Stimulated activated naive CD8-positive, alpha-beta T cell treated with anti-CD3 and anti-CD28 coated beads, Interleukin-15, Interleukin-2, amounts not matched to agents 100 ng/mL and 50 ng/mL, for 24 hours (primary cell): ENCODE measurements at regions not wholly inside any gene's neighbourhood (a gene's known extent, or its start where the extent isn't known, plus 50 kb on each side); places are given as distances from the start of the nearest gene placed in this dataset.

Source experiments
- H3K27ac Mint-ChIP-seq: one replicate; pipeline ENCODE4 v1.8.0; 2021; ENCODE audit warnings: mild to moderate bottlenecking, mixed read lengths
- H3K27me3 Mint-ChIP-seq: one replicate; pipeline ENCODE4 v1.8.0; 2021; ENCODE audit warnings: mixed read lengths
- H3K36me3 Mint-ChIP-seq: one replicate; pipeline ENCODE4 v1.8.0; 2021; ENCODE audit warnings: low read depth, mixed read lengths
- H3K4me1 Mint-ChIP-seq: one replicate; pipeline ENCODE4 v1.8.0; 2021; ENCODE audit warnings: low read depth, mixed read lengths
- H3K4me3 Mint-ChIP-seq: one replicate; pipeline ENCODE4 v1.8.0; 2021; ENCODE audit warnings: mild to moderate bottlenecking, mixed read lengths
- H3K9me3 Mint-ChIP-seq: one replicate; pipeline ENCODE4 v1.8.0; 2021; ENCODE audit warnings: mixed read lengths

GRCh38 chr14:42909659-42910058 lies 1303.0 kb downstream of the LRFN5 start:
- H3K4me1 Mint-ChIP-seq = no peaks in the 10 kb centered on the region
- no peaks in the 10 kb centered on the region for H3K9me3 Mint-ChIP-seq
- no peaks in the 10 kb centered on the region for H3K27me3 Mint-ChIP-seq
- no peak overlapping the region for H3K27ac Mint-ChIP-seq
- H3K36me3 Mint-ChIP-seq = no peaks in the 10 kb centered on the region
- no peak overlapping the region for H3K4me3 Mint-ChIP-seq

DNA sequence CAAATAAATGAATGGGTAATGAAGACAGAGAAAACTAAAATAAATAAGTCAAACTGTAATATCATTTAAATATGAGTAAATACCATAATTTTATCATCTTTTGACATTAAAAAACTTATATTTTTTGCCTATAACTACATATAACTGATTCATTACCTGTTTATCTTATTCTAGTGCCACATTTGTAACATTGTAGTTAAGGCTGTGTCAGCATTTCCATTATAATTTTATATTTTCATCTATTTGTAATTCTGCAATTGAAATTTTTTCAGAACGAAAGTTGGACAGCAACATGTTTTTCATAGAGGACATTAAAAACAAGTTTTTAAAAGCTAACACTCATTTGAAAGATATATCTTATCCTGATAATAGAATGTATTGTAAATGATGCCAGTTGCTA lies 1286.5 kb downstream of the LRFN5 start:
- Mint-ChIP-seq H3K9me3 (peaks cover 11% of the 10 kb centered on the region), H3K27me3 (no peaks in the 10 kb centered on the region), H3K4me3 (no peak overlapping the region), H3K36me3 (no peaks in the 10 kb centered on the region), H3K4me1 (no peaks in the 10 kb centered on the region), H3K27ac (no peak overlapping the region)

- Mint-ChIP-seq H3K4me3 (no peak overlapping the region), H3K36me3 (no peaks in the 10 kb centered on the region), H3K9me3 (peaks cover 8% of the 10 kb centered on the region), H3K27me3 (no peaks in the 10 kb centered on the region), H3K4me1 (no peaks in the 10 kb centered on the region), H3K27ac (no peak overlapping the region)
These were observed 1277.4 kb downstream of the LRFN5 start for GRCh38 chr14:42884100-42884499.

DNA sequence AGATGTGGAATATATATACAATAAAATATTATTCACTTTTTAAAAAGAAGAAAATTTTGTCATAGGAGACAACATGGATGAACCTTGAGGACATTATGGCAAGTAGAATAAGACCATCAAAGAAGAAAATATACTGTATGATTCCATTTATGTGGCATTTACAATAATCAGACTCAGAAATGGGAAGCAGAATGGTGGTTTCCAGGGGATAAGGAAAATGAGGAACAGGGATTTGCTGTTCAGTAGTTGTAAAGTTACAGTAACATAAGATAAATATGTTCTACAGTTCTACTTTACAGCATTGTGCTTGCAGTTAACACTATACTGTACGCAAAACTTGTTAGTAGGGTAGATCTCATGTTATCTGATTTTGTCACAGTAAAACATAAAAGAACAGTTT lies 1271.0 kb downstream of the LRFN5 start:
- Mint-ChIP-seq H3K4me1 (no peaks in the 10 kb centered on the region), H3K4me3 (no peak overlapping the region), H3K9me3 (peaks cover 7% of the 10 kb centered on the region), H3K27me3 (no peaks in the 10 kb centered on the region), H3K27ac (no peak overlapping the region), H3K36me3 (no peaks in the 10 kb centered on the region)

DNA sequence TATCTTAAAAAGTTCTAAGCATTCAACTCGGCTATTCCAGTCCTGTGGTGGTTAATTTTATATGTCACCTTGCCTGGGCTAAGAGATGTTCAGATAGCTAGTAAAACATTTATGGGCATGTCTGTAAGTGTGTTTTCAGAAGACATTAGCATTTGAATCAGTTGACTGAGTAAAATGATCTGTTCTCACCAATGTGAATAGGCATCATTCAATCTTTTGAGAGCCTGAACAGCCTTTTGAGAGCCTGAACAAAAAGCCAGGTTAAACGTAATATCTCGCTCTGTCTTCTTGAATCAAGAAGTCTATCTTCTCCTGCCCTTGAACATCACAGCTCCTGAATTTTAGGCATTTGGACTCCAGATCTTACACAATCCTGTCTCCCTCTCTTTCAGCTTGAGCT lies 1266.1 kb downstream of the LRFN5 start:
- no peaks in the 10 kb centered on the region for H3K4me1 Mint-ChIP-seq
- no peaks in the 10 kb centered on the region for H3K36me3 Mint-ChIP-seq
- no peak overlapping the region for H3K27ac Mint-ChIP-seq
- no peaks in the 10 kb centered on the region for H3K27me3 Mint-ChIP-seq
- H3K4me3 Mint-ChIP-seq = no peak overlapping the region
- peaks cover 3% of the 10 kb centered on the region for H3K9me3 Mint-ChIP-seq

DNA sequence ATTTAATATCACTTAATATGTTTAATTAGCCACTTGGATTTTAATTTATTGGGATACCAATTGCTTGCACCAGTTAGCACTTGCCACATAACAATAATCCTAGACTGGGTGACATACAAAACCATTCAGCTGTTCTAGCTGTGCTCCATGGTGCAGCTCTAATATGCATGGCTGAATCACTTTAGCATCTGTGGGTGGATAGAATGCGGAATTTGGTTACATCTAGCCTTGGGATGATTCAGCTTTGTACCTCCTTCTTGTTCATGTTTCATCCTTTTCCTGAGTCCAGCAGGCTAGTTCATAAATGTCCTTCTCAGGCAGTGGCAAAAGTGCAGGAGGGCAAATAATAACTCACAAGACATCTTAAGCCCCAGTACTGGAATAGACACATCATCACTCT lies 1263.0 kb downstream of the LRFN5 start:
- Mint-ChIP-seq H3K27me3 (no peaks in the 10 kb centered on the region), H3K4me3 (no peak overlapping the region), H3K4me1 (no peaks in the 10 kb centered on the region), H3K27ac (no peak overlapping the region), H3K9me3 (no peaks in the 10 kb centered on the region), H3K36me3 (no peaks in the 10 kb centered on the region)

GRCh38 chr14:42862114-42862513 lies 1255.4 kb downstream of the LRFN5 start:
- no peaks in the 10 kb centered on the region for H3K27me3 Mint-ChIP-seq
- H3K36me3 Mint-ChIP-seq = no peaks in the 10 kb centered on the region
- H3K4me1 Mint-ChIP-seq = no peaks in the 10 kb centered on the region
- no peak overlapping the region for H3K4me3 Mint-ChIP-seq
- no peak overlapping the region for H3K27ac Mint-ChIP-seq
- H3K9me3 Mint-ChIP-seq = peaks cover 7% of the 10 kb centered on the region

DNA sequence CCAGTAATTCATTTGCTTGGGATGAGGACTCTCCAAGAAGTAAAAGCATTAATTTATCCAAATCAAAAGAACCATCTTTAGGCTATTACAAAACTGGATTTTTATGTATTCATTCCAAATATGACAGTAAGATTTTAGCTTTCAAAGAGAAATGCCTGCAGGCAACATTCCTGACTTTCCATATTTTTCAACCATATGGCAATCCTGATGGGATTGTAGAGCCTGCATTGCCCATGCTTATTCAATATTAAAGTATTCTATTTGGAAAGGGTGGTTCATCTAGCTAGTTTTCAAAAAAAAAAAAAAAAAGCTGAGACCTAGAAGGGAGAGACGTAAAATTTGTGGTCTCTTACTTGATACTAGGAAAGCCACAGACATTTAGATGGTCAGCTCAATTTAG lies 1253.7 kb downstream of the LRFN5 start:
- Mint-ChIP-seq H3K9me3 (peaks cover 11% of the 10 kb centered on the region), H3K4me3 (no peak overlapping the region), H3K36me3 (no peaks in the 10 kb centered on the region), H3K4me1 (no peaks in the 10 kb centered on the region), H3K27me3 (no peaks in the 10 kb centered on the region), H3K27ac (no peak overlapping the region)

DNA sequence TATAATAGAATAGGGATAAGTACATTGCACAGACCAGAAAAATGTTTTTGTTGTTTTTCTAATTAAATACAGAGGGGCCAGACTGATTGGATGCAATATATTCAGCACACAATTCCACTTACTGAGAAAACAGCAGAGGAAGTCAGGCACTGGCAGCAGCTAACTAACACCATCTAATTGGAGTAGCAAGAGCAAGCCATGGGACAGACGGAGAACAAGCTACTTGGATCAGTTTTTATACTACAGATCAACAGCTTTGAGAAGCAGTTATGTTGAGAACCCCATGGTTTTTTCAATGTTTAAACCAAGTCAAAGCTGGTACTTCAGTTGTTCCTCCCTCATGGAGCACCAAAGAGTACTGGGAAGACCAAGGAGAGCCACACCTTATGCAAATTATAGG lies 1249.4 kb downstream of the LRFN5 start:
- Mint-ChIP-seq H3K9me3 (peaks cover 11% of the 10 kb centered on the region), H3K27me3 (no peaks in the 10 kb centered on the region), H3K36me3 (no peaks in the 10 kb centered on the region), H3K4me3 (no peak overlapping the region), H3K4me1 (no peaks in the 10 kb centered on the region), H3K27ac (no peak overlapping the region)

DNA sequence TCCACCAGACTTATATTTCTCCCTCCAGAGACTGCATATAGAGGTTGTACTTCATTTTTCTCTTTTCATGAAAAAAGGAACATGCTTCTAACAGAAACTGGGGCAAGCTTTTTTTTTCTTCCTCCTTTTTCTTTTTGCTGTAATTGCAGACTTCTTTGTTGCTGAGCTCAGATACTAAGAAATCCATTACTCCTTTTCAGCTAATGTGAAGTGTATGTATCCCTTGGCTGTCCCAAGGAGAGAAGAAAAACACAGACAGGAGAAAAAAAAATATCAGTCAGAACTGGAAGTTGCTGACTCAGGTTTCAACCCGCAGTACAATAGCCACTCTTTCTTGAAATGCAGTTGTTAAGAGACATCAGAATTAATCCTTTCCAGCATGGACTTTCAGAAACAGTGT lies 1248.4 kb downstream of the LRFN5 start:
- no peak overlapping the region for H3K27ac Mint-ChIP-seq
- H3K4me1 Mint-ChIP-seq = no peaks in the 10 kb centered on the region
- no peak overlapping the region for H3K4me3 Mint-ChIP-seq
- no peaks in the 10 kb centered on the region for H3K36me3 Mint-ChIP-seq
- no peaks in the 10 kb centered on the region for H3K27me3 Mint-ChIP-seq
- peaks cover 11% of the 10 kb centered on the region for H3K9me3 Mint-ChIP-seq

DNA sequence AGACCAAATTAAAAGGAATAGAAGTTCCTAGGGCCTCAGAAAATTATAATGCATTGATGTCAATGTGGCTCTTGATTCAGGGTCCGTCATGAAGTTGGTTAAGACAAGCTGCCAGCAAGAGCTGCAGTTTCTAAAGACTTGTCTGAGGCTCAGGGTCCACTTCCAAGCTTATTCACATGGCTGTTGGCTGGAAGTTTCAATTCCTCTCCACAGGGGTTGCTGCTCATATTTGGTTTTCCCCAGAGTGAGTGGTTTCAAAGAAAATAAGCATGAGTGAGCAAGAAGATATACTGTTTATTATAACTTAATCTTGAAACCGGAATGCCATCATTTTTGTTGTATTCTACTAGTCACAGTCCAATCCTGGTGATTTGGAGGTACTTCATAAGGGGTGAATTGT lies 1247.4 kb downstream of the LRFN5 start:
- Mint-ChIP-seq H3K4me3 (no peak overlapping the region), H3K36me3 (no peaks in the 10 kb centered on the region)

DNA sequence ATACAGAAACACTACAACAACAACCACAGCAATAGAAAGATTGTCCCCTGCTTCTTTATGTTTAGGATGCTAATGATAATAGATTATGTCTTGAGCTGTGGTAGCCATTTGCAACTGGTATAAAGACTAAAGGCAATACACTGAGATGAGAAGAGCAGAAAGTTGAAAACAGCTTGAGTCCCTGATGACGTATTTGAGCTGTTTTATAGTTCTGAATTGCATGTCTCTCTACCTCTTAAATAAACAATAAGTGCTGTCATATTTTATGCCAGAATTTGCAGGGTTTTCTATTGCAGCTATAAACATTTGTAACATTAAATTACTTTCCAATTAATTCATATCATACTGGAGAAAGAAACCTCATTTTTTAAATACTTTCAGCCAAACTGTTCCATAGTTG lies 1242.0 kb downstream of the LRFN5 start:
- Mint-ChIP-seq H3K9me3 (peaks cover 5% of the 10 kb centered on the region), H3K4me3 (no peak overlapping the region), H3K4me1 (no peaks in the 10 kb centered on the region), H3K27ac (no peak overlapping the region), H3K27me3 (no peaks in the 10 kb centered on the region), H3K36me3 (no peaks in the 10 kb centered on the region)

More for the DNA sequence above, 1247.4 kb downstream of the LRFN5 start:
- Mint-ChIP-seq H3K27me3 (no peaks in the 10 kb centered on the region), H3K4me1 (no peaks in the 10 kb centered on the region), H3K27ac (no peak overlapping the region), H3K9me3 (peaks cover 7% of the 10 kb centered on the region)

GRCh38 chr14:42814817-42815216 lies 1208.1 kb downstream of the LRFN5 start:
- Mint-ChIP-seq H3K4me3 (no peak overlapping the region), H3K27ac (no peak overlapping the region), H3K9me3 (peaks cover 8% of the 10 kb centered on the region), H3K4me1 (no peaks in the 10 kb centered on the region), H3K27me3 (no peaks in the 10 kb centered on the region), H3K36me3 (no peaks in the 10 kb centered on the region)

DNA sequence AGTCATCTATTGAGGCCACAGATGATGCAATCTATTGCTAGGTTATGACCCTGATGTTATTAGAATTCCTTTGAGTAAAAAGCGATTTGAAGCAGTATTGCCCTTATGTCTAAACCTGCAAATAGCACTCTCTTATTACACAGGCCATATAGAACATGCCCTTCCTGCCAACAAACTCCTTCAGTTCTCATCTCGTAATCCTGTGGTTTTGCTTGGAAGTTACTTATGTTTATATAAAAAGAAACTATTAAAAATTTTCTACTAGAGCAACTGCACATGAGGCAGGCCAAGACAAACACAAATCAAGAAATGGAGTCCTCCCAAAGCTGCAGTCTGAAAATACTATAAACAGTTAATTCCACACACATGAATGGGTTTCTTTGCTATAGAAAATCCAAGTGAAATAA lies 1200.2 kb downstream of the LRFN5 start:
- no peak overlapping the region for H3K27ac Mint-ChIP-seq
- H3K36me3 Mint-ChIP-seq = no peaks in the 10 kb centered on the region
- H3K4me1 Mint-ChIP-seq = no peaks in the 10 kb centered on the region
- no peak overlapping the region for H3K4me3 Mint-ChIP-seq
- peaks cover 9% of the 10 kb centered on the region for H3K9me3 Mint-ChIP-seq
- H3K27me3 Mint-ChIP-seq = no peaks in the 10 kb centered on the region

- Mint-ChIP-seq H3K27ac (no peak overlapping the region), H3K36me3 (no peaks in the 10 kb centered on the region), H3K4me3 (no peak overlapping the region), H3K27me3 (no peaks in the 10 kb centered on the region), H3K4me1 (no peaks in the 10 kb centered on the region), H3K9me3 (peaks cover 9% of the 10 kb centered on the region)
These were observed 1197.5 kb downstream of the LRFN5 start for GRCh38 chr14:42804141-42804540.

DNA sequence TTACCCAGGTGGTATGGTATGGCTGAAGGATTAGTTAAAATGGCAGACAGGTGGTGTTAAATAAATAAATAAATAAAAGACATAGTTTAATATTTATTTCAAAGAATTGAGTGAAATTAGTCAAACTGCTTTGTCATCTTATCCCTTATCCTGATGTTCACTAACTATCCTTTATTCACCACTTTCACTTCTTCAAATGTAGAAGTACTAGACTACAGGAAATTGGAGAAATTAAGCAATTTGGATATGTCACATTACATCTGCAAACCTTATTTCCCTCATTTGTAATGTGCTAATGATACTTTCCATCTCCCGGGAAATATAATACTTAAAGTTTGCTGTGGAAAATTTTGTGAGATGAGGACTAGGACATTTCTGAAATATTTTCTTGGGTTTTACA lies 1195.7 kb downstream of the LRFN5 start:
- Mint-ChIP-seq H3K27ac (no peak overlapping the region), H3K36me3 (no peaks in the 10 kb centered on the region), H3K4me1 (no peaks in the 10 kb centered on the region), H3K9me3 (peaks cover 13% of the 10 kb centered on the region), H3K4me3 (no peak overlapping the region), H3K27me3 (no peaks in the 10 kb centered on the region)

- Mint-ChIP-seq H3K36me3 (no peaks in the 10 kb centered on the region), H3K4me3 (no peak overlapping the region), H3K9me3 (peaks cover 10% of the 10 kb centered on the region), H3K27me3 (no peaks in the 10 kb centered on the region), H3K27ac (no peak overlapping the region), H3K4me1 (no peaks in the 10 kb centered on the region)
These were observed 1185.5 kb downstream of the LRFN5 start for GRCh38 chr14:42792166-42792565.
